ENCODE measurements at regions not wholly inside any gene's neighbourhood (a gene's known extent, or its start where the extent isn't known, plus 50 kb on each side); places are given as distances from the start of the nearest gene placed in this dataset.

DNA sequence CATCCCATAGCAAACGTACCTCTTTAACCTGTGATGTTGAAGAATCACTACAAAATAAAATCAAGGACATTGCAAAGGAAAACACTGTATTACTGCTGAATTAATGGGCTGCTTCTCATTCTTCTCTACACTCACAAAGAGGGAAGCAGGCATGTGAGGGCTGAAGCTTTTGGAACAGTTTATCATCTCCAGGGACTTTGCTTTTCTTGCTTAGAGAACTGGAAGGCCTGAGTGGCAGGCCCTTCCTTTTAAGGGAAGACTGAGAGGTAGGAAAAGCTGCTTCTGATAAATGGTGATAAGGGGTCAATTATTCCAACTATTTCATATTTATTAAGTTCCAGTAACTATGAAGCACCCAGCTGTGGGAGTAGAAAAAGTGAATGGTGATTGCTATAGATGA, 649.6 kb downstream of the NTRK3 start:
- H4K20me1 ChIP-seq (ENCODE audit: insufficient read depth, low read length) = no peaks in the 10 kb centered on the region
- CTCF ChIA-PET = no interaction called here
- intact Hi-C loops (cut with micrococcal nuclease) (loop anchor here (10.0 kb wide), 1 partner anchor 1742 kb away; no protein-coding TSS in a partner anchor), dilution Hi-C loops (cut with HindIII; ENCODE audit: low sequenced_read_pairs, unreplicated experiment) (no loop called here), in situ Hi-C loops (cut with MboI; ENCODE audit: low sequenced_read_pairs) (no loop called here)
- H3K27ac ChIP-seq (ENCODE audit: insufficient read depth, low read length) = no peak overlapping the region
- H3K79me1 ChIP-seq (ENCODE audit: low read depth in 1 of 2, low read length in 2 of 2) = no peaks in the 10 kb centered on the region
- H4K5ac ChIP-seq (ENCODE audit: low read depth, low read length) = no peak overlapping the region
- no peak overlapping the region for H2BK15ac ChIP-seq (ENCODE audit: low read depth, low read length)
- no peak for ATAC-seq (ENCODE audit: low read depth)
- no peak overlapping the region for H2AK5ac ChIP-seq (ENCODE audit: low read depth, low read length)
- H3K36me3 ChIP-seq (ENCODE audit: control insufficient read depth, insufficient read depth, low read length) = no peaks in the 10 kb centered on the region
- H2BK20ac ChIP-seq (ENCODE audit: low read depth, low read length) = no peak overlapping the region
- no peaks in the 10 kb centered on the region; the same call in 1 of the 2 replicates for H3K9me3 ChIP-seq (ENCODE audit: control insufficient read depth, insufficient read depth, low read length)
- no peak overlapping the region for H2AFZ ChIP-seq (replicated peaks; ENCODE audit: low read length, poor library complexity)
- H3K4me1 ChIP-seq (ENCODE audit: control insufficient read depth, insufficient read depth, low read length) = no peaks in the 10 kb centered on the region
- H2BK120ac ChIP-seq (ENCODE audit: low read depth, low read length) = no peak overlapping the region
- TF ChIP-seq, protein P1, sequence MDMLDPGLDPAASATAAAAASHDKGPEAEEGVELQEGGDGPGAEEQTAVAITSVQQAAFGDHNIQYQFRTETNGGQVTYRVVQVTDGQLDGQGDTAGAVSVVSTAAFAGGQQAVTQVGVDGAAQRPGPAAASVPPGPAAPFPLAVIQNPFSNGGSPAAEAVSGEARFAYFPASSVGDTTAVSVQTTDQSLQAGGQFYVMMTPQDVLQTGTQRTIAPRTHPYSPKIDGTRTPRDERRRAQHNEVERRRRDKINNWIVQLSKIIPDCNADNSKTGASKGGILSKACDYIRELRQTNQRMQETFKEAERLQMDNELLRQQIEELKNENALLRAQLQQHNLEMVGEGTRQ (IDR thresholded peaks at IDR 0.05; ENCODE audit: low read depth, low read length) = no peak
- TF ChIP-seq MAFK (IDR thresholded peaks at IDR 0.05; ENCODE audit: low read depth, low read length) = no peak
- no peak for TF ChIP-seq CEBPB (IDR thresholded peaks at IDR 0.05; ENCODE audit: low read depth, low read length)
- no peak for TF ChIP-seq MAZ (IDR thresholded peaks at IDR 0.05; ENCODE audit: borderline replicate concordance, low read depth, low read length)
- TF ChIP-seq RCOR1 (IDR thresholded peaks at IDR 0.05; ENCODE audit: insufficient replicate concordance, low read length) = no peak
- TF ChIP-seq MXI1 (IDR thresholded peaks at IDR 0.05; ENCODE audit: borderline replicate concordance, low read depth, low read length) = no peak
- TF ChIP-seq FOS (IDR thresholded peaks at IDR 0.05; ENCODE audit: low read depth, low read length) = no peak
- no peak for TF ChIP-seq BHLHE40 (IDR thresholded peaks at IDR 0.05; ENCODE audit: low read depth, low read length)
- TF ChIP-seq NFE2L2 (IDR thresholded peaks at IDR 0.05; ENCODE audit: low read depth, low read length) = no peak
- TF ChIP-seq, protein P2, sequence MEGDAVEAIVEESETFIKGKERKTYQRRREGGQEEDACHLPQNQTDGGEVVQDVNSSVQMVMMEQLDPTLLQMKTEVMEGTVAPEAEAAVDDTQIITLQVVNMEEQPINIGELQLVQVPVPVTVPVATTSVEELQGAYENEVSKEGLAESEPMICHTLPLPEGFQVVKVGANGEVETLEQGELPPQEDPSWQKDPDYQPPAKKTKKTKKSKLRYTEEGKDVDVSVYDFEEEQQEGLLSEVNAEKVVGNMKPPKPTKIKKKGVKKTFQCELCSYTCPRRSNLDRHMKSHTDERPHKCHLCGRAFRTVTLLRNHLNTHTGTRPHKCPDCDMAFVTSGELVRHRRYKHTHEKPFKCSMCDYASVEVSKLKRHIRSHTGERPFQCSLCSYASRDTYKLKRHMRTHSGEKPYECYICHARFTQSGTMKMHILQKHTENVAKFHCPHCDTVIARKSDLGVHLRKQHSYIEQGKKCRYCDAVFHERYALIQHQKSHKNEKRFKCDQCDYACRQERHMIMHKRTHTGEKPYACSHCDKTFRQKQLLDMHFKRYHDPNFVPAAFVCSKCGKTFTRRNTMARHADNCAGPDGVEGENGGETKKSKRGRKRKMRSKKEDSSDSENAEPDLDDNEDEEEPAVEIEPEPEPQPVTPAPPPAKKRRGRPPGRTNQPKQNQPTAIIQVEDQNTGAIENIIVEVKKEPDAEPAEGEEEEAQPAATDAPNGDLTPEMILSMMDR (conservative IDR thresholded peaks at IDR 0.05; ENCODE audit: low read depth, low read length) = no peak
- TF ChIP-seq POLR2A (IDR thresholded peaks at IDR 0.05; ENCODE audit: low read depth, low read length) = no peak
- TF ChIP-seq CHD1 (IDR thresholded peaks at IDR 0.05; ENCODE audit: low read depth, low read length) = no peak
- DNase-seq = no peak
- no peak overlapping the region for H3K4ac ChIP-seq (ENCODE audit: low read depth, low read length)
- no CpG with 5 or more reads among the region's 1 CpG for WGBS, 2 experiments (ENCODE audit: extremely low coverage in 2 of 2, insufficient read length in 1 of 2)
- POLR2A ChIA-PET (ENCODE audit: unreplicated experiment) = no interaction called here
- H3K56ac ChIP-seq (ENCODE audit: extremely low read depth, insufficient read depth, low read length) = no peak overlapping the region
- H3K4me2 ChIP-seq (ENCODE audit: low read depth, low read length) = no peak overlapping the region
- no peak overlapping the region for H3K14ac ChIP-seq (replicated peaks; ENCODE audit: low read depth, low read length)
- H3K4me3 ChIP-seq (ENCODE audit: insufficient read depth, low read depth, low read length) = no peak overlapping the region
- H3K27me3 ChIP-seq (ENCODE audit: control insufficient read depth, insufficient read depth, low read length) = no peaks in the 10 kb centered on the region
- no peak overlapping the region for H3K18ac ChIP-seq (ENCODE audit: low read depth, low read length)
- no peak overlapping the region for H4K8ac ChIP-seq (ENCODE audit: low read depth in 2 of 2, low read length in 2 of 2)
- H4K91ac ChIP-seq (ENCODE audit: insufficient read depth, low read depth, low read length) = no peak overlapping the region
- no peak overlapping the region for H3K9ac ChIP-seq (ENCODE audit: low read depth, low read length)
- H2BK5ac ChIP-seq (ENCODE audit: low read depth, low read length, poor library complexity, severe bottlenecking) = no peak overlapping the region
- no peaks in the 10 kb centered on the region for H3K9me1 ChIP-seq (ENCODE audit: insufficient read depth, low read length)
- no peak overlapping the region for H2AK9ac ChIP-seq (replicated peaks; ENCODE audit: low read depth, low read length, poor library complexity)
- no TSS peak for BruUV-seq (replicated peaks)
- no peak overlapping the region for H3K23ac ChIP-seq (ENCODE audit: low read depth, low read length)
